ENCODE measurements at regions not wholly inside any gene's neighbourhood (a gene's known extent, or its start where the extent isn't known, plus 50 kb on each side); places are given as distances from the start of the nearest gene placed in this dataset.
"Not testable (repeated sequence)": the region's sequence is repeated elsewhere in the genome, so short reads cannot be mapped to it uniquely, and the experiment has no call there.

- peak in 1 of 3 donors; percentile 43 for DNase-seq (ENCODE audit: low read depth in 3 of 3, low spot score in 2 of 3)
These were observed 251.4 kb upstream of the RGMA start for GRCh38 chr15:93340406-93340805.

DNA sequence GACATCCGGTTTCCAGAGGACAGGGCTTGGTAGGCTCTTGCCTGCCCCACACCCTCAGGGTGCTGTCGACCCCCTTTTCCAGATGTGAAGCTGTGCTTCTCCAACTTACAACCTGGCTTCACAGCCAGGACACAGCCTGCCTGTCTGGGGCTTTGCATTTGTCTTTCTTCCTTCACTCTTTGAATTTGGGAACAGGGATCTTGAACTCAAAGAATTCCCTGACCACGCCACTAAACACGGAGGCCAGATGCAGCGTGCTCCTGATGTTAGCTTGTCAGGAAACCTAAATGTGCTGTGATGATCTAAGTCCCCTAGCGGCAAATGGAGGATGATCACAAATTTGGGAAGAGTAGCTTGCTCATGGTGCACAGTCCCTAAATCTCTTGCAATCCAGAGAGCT is 244.8 kb upstream of the RGMA start:
- DNase-seq (ENCODE audit: low read depth in 3 of 3, low spot score in 2 of 3), result no peak

GRCh38 chr15:93333126-93333525 is 244.1 kb upstream of the RGMA start:
- not testable (repeated sequence) for DNase-seq (ENCODE audit: low read depth in 3 of 3, low spot score in 2 of 3)

DNA sequence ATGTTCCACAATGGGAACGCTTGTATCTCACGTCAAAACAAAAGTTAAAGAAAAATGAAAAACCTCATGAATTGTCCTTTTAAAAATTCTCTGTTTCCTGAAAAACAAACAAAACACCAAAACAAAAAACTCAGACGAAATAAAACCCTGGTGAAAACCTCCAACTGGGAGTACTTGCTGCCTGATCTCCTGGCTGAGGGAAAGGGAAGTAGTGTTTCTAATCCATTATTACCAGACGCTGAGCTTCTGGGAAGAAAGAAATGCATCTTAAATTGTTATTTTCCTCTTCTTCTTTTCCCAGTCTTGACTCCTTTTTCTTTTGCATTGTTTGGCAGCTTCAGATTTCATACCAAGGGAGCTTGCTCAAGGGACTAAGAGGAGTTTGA is 243.2 kb upstream of the RGMA start:
- no peak for DNase-seq (ENCODE audit: low read depth in 3 of 3, low spot score in 2 of 3)

- DNase-seq (ENCODE audit: low read depth in 3 of 3, low spot score in 2 of 3), result no peak
These were observed 242.6 kb upstream of the RGMA start for GRCh38 chr15:93331545-93332167.

GRCh38 chr15:93330912-93331544 is 242.0 kb upstream of the RGMA start:
- no peak for DNase-seq (ENCODE audit: low read depth in 3 of 3, low spot score in 2 of 3)

DNA sequence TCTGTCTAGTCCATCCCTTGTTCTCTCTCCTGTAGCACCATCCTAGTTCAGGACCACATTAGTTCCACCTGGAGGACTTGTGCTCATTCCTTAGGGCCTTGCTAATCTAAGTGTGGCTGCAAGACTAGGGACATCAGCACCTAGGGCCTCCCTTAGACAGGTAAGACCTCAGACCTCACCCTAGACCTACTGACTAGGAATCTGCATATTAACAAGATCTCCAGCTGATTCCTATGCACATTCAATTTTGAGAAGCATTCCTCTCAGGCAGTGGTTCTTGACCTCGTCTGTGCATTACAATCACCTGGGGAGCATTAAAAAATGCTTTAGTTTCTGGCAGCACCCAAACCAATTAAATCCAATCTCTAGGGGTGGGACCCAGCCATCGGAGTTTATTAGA is 238.4 kb upstream of the RGMA start:
- no peak for DNase-seq (ENCODE audit: low read depth in 3 of 3, low spot score in 2 of 3)

- DNase-seq (ENCODE audit: low read depth in 3 of 3, low spot score in 2 of 3), result no peak
These were observed 235.4 kb upstream of the RGMA start for GRCh38 chr15:93324186-93324975.

DNA sequence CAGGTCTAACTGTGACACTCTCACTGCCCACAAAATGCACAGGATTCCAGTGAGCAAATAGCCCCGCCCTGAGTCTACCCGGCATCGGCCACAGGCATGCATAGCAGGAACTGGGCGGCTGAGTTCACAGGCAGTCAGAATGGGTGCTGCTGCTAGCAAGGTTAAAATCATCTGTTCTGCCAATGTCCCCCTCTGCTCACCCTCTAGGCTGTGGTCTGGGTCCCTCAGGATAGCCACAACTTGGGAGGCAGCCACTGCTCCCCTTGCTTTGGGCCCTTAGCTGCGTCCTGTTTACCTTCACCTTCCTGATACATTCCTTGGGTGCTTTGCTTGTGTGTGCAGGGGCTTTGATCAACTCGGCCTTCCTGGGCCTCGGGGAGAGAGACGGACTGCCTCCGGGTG is 232.9 kb upstream of the RGMA start:
- DNase-seq (ENCODE audit: low read depth in 3 of 3, low spot score in 2 of 3), result no peak

GRCh38 chr15:93319121-93319814 is 230.3 kb upstream of the RGMA start:
- no peak for DNase-seq (ENCODE audit: low read depth in 3 of 3, low spot score in 2 of 3)

DNA sequence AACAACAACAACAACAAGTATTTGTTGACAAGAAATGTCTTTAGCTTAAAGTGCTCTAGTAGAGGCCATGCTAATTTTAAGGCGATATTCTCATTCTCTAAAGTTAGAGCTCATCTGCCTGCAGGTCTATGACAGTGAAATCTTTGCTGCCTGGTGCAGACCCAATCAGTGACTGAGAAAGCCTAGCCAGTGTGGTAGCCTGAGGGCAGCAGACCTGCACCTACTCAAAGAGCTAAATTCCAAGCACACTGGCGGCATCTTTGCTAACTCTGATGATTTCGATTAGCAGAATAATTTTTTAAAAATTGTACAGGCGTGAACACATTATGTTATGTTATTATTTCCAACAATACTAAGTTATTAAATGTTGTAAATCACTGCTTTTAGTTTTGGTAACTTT is 228.8 kb upstream of the RGMA start:
- DNase-seq (ENCODE audit: low read depth in 3 of 3, low spot score in 2 of 3), result no peak

DNA sequence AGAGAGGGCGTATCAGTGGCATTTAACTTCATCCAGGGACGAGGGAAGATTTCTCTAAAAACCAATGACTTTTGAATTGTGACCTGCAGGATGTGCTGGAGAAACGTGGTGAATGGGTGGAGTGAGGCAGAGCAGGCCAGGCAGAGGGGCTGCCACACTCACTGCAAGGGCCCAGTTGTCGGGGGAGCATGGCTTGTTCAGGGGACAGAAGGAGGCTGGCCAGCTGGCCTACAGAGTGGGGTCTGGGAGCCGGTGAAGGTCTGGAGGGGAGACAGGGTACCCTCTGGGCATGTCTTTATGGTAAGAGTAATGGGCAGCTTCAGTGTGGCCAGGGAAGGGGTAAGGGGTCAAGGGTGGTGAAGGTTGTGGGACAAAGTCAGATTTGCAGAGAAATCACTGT is 225.2 kb upstream of the RGMA start:
- DNase-seq (ENCODE audit: low read depth in 3 of 3, low spot score in 2 of 3), result no peak

DNA sequence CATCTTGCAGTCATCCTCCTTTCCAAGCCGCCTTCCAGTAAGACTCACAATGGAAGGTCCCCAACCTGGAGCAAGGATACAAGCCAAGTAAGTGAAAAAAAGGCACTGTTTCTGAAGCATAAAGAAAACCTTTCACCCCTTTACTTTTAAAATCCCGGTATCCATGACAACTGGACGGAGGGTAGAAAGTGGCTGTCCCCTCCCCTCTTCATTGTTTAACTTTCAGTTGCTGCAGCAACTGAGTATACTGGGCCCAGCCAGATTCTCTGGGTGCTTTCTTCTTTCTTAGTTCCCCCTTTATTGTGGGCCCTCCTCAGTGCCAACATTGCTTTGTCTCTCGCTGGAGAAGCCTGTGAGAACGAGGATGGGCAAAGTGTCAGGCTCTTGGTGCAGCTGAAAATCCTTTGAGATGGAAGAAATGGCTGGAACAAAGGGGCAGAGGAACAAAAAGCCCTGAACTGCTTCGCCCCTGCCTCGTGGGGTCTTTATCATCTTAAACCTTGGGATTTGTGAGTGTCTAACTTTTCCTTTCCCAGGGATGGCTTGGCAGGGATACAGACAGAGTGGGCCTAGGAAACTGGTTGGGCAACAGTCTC is 224.0 kb upstream of the RGMA start:
- no peak for DNase-seq (ENCODE audit: low read depth in 3 of 3, low spot score in 2 of 3)

- no peak for DNase-seq (ENCODE audit: low read depth in 3 of 3, low spot score in 2 of 3)
These were observed 222.6 kb upstream of the RGMA start for GRCh38 chr15:93311620-93312019.

DNA sequence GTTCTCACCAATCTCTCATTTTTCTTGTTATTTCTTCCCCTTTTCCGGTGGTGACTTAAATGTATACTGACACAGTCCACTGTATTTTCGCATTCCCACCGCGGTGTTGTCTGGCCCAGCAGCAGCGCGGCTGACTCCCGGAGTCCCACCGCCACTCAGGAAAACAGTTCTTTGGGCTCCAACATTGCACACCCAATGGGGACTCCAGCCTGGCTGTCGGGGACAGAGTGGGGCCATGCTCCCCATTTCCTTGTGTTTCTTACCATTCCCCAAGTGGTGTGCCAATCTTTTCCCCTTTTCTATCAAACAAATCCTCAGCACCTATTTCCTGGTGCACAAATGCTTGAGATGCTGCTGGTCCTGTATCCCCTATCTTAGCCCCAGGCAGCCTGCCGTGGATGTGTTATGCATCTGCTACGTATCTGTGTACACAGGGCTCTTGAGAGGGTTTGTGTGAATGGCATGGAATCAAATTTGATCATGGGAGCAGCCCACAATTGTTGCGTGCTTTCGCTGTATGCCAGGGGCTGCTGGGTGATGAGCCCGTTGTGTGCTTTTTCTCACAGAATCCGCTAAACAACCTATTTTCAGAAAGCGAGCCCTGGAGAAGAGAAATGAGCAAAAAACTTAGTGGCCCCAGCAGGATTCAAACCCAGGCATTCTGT is 219.1 kb upstream of the RGMA start:
- DNase-seq (ENCODE audit: low read depth in 3 of 3, low spot score in 2 of 3), result no peak

GRCh38 chr15:93307513-93307912 is 218.5 kb upstream of the RGMA start:
- no peak for DNase-seq (ENCODE audit: low read depth in 3 of 3, low spot score in 2 of 3)

DNA sequence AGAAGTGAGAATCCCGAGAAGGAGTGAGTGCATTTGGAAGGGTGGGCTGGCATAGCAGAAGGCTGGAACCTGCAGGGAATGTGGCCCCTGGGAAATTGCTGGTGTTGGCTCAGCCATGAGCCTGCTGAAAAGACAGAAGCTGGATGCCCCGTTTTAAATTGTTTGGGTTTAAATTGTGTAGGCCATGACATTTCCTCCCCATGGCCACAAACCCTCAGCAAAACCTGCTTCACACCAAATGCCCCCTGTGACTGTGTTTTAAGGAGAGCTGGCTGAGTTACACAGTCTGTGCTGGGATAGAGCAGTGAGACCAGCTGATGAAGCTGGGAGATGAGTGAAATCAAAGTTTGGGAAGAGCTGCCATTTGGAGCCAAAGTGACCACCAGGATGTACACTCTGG is 216.3 kb upstream of the RGMA start:
- DNase-seq (ENCODE audit: low read depth in 3 of 3, low spot score in 2 of 3), result no peak

DNA sequence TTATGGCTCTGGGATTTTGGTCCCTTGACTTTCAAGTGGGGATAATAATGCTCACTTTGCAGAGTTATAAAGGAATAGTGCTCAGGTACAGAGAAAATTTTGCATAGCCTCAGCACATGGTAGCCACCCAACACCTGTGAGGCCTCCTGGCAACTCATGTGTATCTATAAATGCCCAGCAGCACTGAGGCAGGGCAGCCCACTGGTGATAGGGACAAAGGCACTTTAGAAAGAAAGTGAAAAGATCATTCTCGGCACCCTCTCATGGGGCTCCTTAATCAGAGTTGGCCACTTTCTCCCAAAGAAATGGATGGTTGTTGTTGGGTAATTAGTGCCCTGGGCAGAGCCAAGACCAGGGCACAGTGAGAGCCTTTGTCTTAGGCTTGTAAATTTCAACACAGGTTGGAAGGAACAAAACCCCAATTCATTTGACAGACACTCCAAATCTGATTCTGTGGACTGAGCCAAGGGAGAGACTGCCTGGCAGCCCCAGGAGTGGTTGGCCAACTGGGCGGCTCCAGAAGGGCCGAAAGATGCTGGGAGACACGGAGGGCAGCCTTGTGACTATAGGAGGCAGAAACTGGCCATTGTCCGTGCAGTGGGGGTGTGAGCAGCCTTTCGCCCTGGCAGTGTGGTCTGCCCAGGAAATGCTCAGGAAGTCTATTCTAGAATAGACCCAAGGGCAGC is 213.2 kb upstream of the RGMA start:
- DNase-seq (ENCODE audit: low read depth in 3 of 3, low spot score in 2 of 3), result no peak

- DNase-seq (ENCODE audit: low read depth in 3 of 3, low spot score in 2 of 3), result no peak
These were observed 211.8 kb upstream of the RGMA start for GRCh38 chr15:93300796-93301195.

DNA sequence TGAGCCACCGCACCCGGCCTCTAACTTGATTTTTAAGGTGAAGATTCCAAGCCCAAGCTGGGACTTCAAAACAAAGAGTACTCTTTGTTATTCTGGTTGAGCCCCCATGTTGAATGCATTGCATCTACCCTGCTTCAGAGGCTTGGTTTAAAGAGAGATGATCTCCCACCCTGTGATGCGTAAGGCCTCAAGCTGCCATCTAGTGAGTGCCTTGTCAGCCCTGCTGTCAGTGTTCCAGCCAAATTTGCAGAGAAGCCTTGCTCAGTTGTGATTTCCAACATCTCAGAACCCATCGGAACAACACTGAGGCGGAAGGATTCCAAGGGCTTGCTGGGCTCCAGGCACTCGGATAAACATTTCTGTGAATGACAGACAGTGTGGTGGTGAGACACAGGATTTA is 210.7 kb upstream of the RGMA start:
- no peak for DNase-seq (ENCODE audit: low read depth in 3 of 3, low spot score in 2 of 3)
